Glutamatergic neuron (in vitro differentiated cells): ENCODE measurements at regions not wholly inside any gene's neighbourhood (a gene's known extent, or its start where the extent isn't known, plus 50 kb on each side); places are given as distances from the start of the nearest gene placed in this dataset.
"Not testable (repeated sequence)": the region's sequence is repeated elsewhere in the genome, so short reads cannot be mapped to it uniquely, and the experiment has no call there.

Experiments
- DNase-seq: peaks from one replicate; pipeline ENCODE4 v3.0.0; 2022
- H3K27ac Mint-ChIP-seq: one replicate; pipeline ENCODE4 v1.8.0; 2020; ENCODE audit warnings: mild to moderate bottlenecking, mixed read lengths, inconsistent platforms; ENCODE audit not compliant: unreplicated experiment
- H3K27me3 Mint-ChIP-seq: one replicate; pipeline ENCODE4 v1.8.0; 2020; ENCODE audit warnings: mild to moderate bottlenecking, moderate library complexity, mixed read lengths, inconsistent platforms; ENCODE audit not compliant: unreplicated experiment
- H3K36me3 Mint-ChIP-seq: one replicate; pipeline ENCODE4 v1.8.0; 2020; ENCODE audit warnings: mild to moderate bottlenecking, mixed read lengths, inconsistent platforms; ENCODE audit not compliant: unreplicated experiment
- H3K4me1 Mint-ChIP-seq: one replicate; pipeline ENCODE4 v1.8.0; 2020; ENCODE audit warnings: mild to moderate bottlenecking, low read depth, mixed read lengths, inconsistent platforms; ENCODE audit not compliant: unreplicated experiment
- H3K4me3 Mint-ChIP-seq: one replicate; pipeline ENCODE4 v1.8.0; 2020; ENCODE audit warnings: mild to moderate bottlenecking, mixed read lengths, inconsistent platforms; ENCODE audit not compliant: unreplicated experiment
- H3K9me3 Mint-ChIP-seq: one replicate; pipeline ENCODE4 v1.8.0; 2020; ENCODE audit warnings: mild to moderate bottlenecking, moderate library complexity, mixed read lengths, inconsistent platforms; ENCODE audit not compliant: unreplicated experiment
- CTCF ChIP-seq: fragments of 200-600 bp; sonication (generic); IDR thresholded peaks from one replicate; pipeline ENCODE4 v1.5.0; 2021; ENCODE audit not compliant: partially characterized antibody, unreplicated experiment

- Mint-ChIP-seq H3K9me3 (peaks cover 2% of the 10 kb centered on the region), H3K27ac (no peak overlapping the region), H3K27me3 (no peaks in the 10 kb centered on the region), H3K4me3 (no peak overlapping the region), H3K36me3 (no peaks in the 10 kb centered on the region), H3K4me1 (no peaks in the 10 kb centered on the region)
- peak; percentile 85 for TF ChIP-seq CTCF
- peak; percentile 87 for DNase-seq
These were observed 314.8 kb downstream of the POM121L12 start for GRCh38 chr7:53350241-53350640.

DNA sequence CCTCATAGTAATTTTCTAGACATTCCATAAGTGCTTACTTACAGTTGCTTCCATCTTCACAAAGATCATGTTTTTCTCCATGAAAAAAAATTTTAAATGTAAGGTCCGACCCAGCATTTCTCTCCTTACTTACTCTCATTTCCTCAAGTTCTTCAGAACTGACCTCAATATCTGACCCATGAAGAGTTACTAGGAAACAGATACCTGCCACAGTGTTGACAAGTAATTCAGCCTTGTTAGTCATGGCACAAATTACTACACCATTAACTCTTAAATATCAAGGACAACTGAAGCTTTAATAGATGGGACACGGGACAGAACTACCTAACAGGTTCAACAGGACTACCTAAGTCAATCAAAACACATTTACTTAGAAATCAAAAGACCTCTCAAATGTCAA, 316.2 kb downstream of the POM121L12 start:
- H3K36me3 Mint-ChIP-seq = no peaks in the 10 kb centered on the region

DNA sequence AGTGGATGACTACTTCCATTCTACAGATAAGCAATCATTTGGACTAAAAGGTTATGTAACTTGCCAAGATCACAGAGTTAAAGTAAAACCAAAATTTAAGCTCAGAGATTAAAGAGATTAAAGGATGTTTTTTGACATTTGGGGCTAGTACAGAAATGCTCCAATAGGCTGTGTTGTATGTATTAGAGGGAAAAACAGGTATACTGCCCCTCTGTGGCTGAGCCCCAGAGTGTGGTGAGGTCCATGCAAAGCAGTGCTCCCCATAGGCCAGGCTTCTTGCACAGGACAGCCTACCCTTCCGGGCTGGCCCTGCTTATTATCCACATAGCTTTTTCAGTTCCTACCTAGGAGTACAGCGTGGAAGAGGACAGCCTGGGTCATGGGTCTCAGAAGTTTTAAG, 322.8 kb downstream of the POM121L12 start:
- Mint-ChIP-seq H3K27ac (no peak overlapping the region), H3K27me3 (no peaks in the 10 kb centered on the region), H3K36me3 (no peaks in the 10 kb centered on the region), H3K4me1 (no peaks in the 10 kb centered on the region), H3K4me3 (no peak overlapping the region), H3K9me3 (no peaks in the 10 kb centered on the region)
- no peak for DNase-seq
- no peak for TF ChIP-seq CTCF

More for the DNA sequence above, 316.2 kb downstream of the POM121L12 start:
- H3K27ac Mint-ChIP-seq = no peak overlapping the region
- DNase-seq = no peak
- no peaks in the 10 kb centered on the region for H3K27me3 Mint-ChIP-seq
- no peak overlapping the region for H3K4me3 Mint-ChIP-seq
- peaks cover 2% of the 10 kb centered on the region for H3K9me3 Mint-ChIP-seq
- TF ChIP-seq CTCF = no peak
- no peaks in the 10 kb centered on the region for H3K4me1 Mint-ChIP-seq

- Mint-ChIP-seq H3K36me3 (no peaks in the 10 kb centered on the region), H3K9me3 (peaks cover 2% of the 10 kb centered on the region), H3K27ac (no peak overlapping the region), H3K27me3 (no peaks in the 10 kb centered on the region), H3K4me1 (no peaks in the 10 kb centered on the region), H3K4me3 (no peak overlapping the region)
- TF ChIP-seq CTCF = no peak
- DNase-seq = no peak
These were observed 347.7 kb downstream of the POM121L12 start for GRCh38 chr7:53383131-53383530.

DNA sequence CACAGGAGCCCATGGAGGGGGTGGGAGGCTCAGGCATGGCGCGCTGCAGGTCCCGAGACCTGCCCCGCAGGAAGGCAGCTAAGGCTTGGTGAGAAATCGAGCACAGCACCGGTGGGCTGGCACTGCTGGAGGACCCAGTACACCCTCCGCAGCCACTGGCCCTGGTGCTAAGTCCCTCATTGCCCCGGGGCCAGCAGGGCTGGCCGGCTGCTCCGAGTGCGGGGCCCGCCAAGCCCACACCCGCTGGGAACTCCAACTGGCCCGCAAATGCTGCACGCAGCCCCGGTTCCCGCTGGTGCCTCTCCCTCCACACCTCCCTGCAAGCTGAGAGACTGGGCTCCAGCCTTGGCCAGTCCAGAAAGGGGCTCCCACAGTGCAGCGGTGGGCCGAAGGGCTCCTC, 349.8 kb downstream of the POM121L12 start:
- H3K4me3 Mint-ChIP-seq, H3K27me3 Mint-ChIP-seq, H3K9me3 Mint-ChIP-seq, H3K4me1 Mint-ChIP-seq, H3K36me3 Mint-ChIP-seq, H3K27ac Mint-ChIP-seq, DNase-seq: not testable (repeated sequence)

- Mint-ChIP-seq H3K36me3 (no peaks in the 10 kb centered on the region), H3K9me3 (peaks cover 2% of the 10 kb centered on the region), H3K4me3 (no peak overlapping the region), H3K27ac (no peak overlapping the region), H3K4me1 (no peaks in the 10 kb centered on the region), H3K27me3 (no peaks in the 10 kb centered on the region)
- TF ChIP-seq CTCF = no peak
- no peak for DNase-seq
These were observed 352.1 kb downstream of the POM121L12 start for GRCh38 chr7:53387515-53387914.
